GM21423 (cell line): ENCODE measurements at regions not wholly inside any gene's neighbourhood (a gene's known extent, or its start where the extent isn't known, plus 50 kb on each side); places are given as distances from the start of the nearest gene placed in this dataset.

ENCODE experiments used
- ATAC-seq: cut with Tn5 transposase; IDR thresholded peaks from one replicate; pipeline ENCODE4 v1.9.1; 2021; ENCODE audit warnings: mild to moderate bottlenecking, moderate library complexity; ENCODE audit not compliant: unreplicated experiment

- no peak for ATAC-seq
Observed at GRCh38 chr3:153714588-153715290, 406.5 kb upstream of the ARHGEF26 start.

GRCh38 chr3:153722157-153722556 is 399.0 kb upstream of the ARHGEF26 start:
- ATAC-seq: no peak

GRCh38 chr3:153731071-153731470 is 390.1 kb upstream of the ARHGEF26 start:
- ATAC-seq: no peak

GRCh38 chr3:153734777-153735551 is 386.2 kb upstream of the ARHGEF26 start:
- ATAC-seq: no peak

GRCh38 chr3:153740109-153740508 is 381.1 kb upstream of the ARHGEF26 start:
- ATAC-seq: no peak

- ATAC-seq: no peak
Observed at GRCh38 chr3:153744889-153745288, 376.3 kb upstream of the ARHGEF26 start.

- ATAC-seq: no peak
Observed at GRCh38 chr3:153746211-153746610, 375.0 kb upstream of the ARHGEF26 start.

GRCh38 chr3:153749070-153749610 is 372.1 kb upstream of the ARHGEF26 start:
- ATAC-seq: no peak

- no peak for ATAC-seq
Observed at GRCh38 chr3:153752405-153753027, 368.7 kb upstream of the ARHGEF26 start.

GRCh38 chr3:153753035-153753434 is 368.2 kb upstream of the ARHGEF26 start:
- ATAC-seq: no peak

GRCh38 chr3:153756816-153757215 is 364.4 kb upstream of the ARHGEF26 start:
- no peak for ATAC-seq

GRCh38 chr3:153757839-153758238 is 363.4 kb upstream of the ARHGEF26 start:
- ATAC-seq: no peak

GRCh38 chr3:153760948-153761347 is 360.2 kb upstream of the ARHGEF26 start:
- ATAC-seq: no peak

- no peak for ATAC-seq
Observed at GRCh38 chr3:153762411-153763235, 358.6 kb upstream of the ARHGEF26 start.

GRCh38 chr3:153767601-153768560 is 353.3 kb upstream of the ARHGEF26 start:
- ATAC-seq: peak; percentile 26

- ATAC-seq: peak; percentile 85
Observed at GRCh38 chr3:153768561-153769469, 352.4 kb upstream of the ARHGEF26 start.

- no peak for ATAC-seq
Observed at GRCh38 chr3:153783106-153783505, 338.1 kb upstream of the ARHGEF26 start.

- no peak for ATAC-seq
Observed at GRCh38 chr3:153783741-153784480, 337.3 kb upstream of the ARHGEF26 start.
